H9 (cell line): ENCODE measurements at regions not wholly inside any gene's neighbourhood (a gene's known extent, or its start where the extent isn't known, plus 50 kb on each side); places are given as distances from the start of the nearest gene placed in this dataset.

ENCODE experiments used
- DNase-seq: peaks from one replicate; pipeline ENCODE4 v3.0.0-alpha.2; 2017
- H2AFZ ChIP-seq: one replicate; pipeline ENCODE4 v1.6.1; 2013; ENCODE audit warnings: mild to moderate bottlenecking, low read length, control low read depth, moderate library complexity
- H2AK5ac ChIP-seq: 2 replicates; pipeline ENCODE4 v1.6.1; 2013; ENCODE audit warnings: low read length, control low read depth, mixed read lengths; ENCODE audit not compliant: insufficient read length
- H2BK120ac ChIP-seq: one replicate; pipeline ENCODE4 v1.6.1; 2013; ENCODE audit warnings: low read depth, mild to moderate bottlenecking, low read length, control low read depth, inconsistent platforms; ENCODE audit not compliant: poor library complexity, severe bottlenecking
- H2BK12ac ChIP-seq: 2 replicates; pipeline ENCODE4 v1.6.1; 2013; ENCODE audit warnings: low read length, control low read depth, mixed read lengths, low read depth; ENCODE audit not compliant: insufficient read length
- H2BK15ac ChIP-seq: 2 replicates; pipeline ENCODE4 v1.6.1; 2013; ENCODE audit warnings: low read depth, low read length, control low read depth
- H2BK20ac ChIP-seq: one replicate; pipeline ENCODE4 v1.6.1; 2013; ENCODE audit warnings: low read depth, mild to moderate bottlenecking, low read length, control low read depth, inconsistent platforms; ENCODE audit not compliant: poor library complexity, severe bottlenecking
- H2BK5ac ChIP-seq: 2 replicates; pipeline ENCODE4 v1.6.1; 2013; ENCODE audit warnings: low read length, control low read depth, mixed read lengths; ENCODE audit not compliant: insufficient read length
- H3K14ac ChIP-seq: 2 replicates; pipeline ENCODE4 v1.6.1; 2013; ENCODE audit warnings: low read length, control low read depth; ENCODE audit not compliant: insufficient read depth
- H3K18ac ChIP-seq: 2 replicates; pipeline ENCODE4 v1.6.1; 2013; ENCODE audit warnings: low read depth, mild to moderate bottlenecking, mixed read lengths, low read length, control low read depth; ENCODE audit not compliant: insufficient read length
- H3K23ac ChIP-seq: 2 replicates; pipeline ENCODE4 v1.6.1; 2013; ENCODE audit warnings: low read length, control low read depth, mixed read lengths, low read depth; ENCODE audit not compliant: insufficient read length
- H3K23me2 ChIP-seq: 2 replicates; pipeline ENCODE4 v1.6.1; 2013; ENCODE audit warnings: low read depth, mild to moderate bottlenecking, mixed read lengths, low read length, control low read depth; ENCODE audit not compliant: insufficient read length, poor library complexity, severe bottlenecking
- H3K27ac ChIP-seq: 2 replicates; pipeline ENCODE4 v1.5.1; 2013; ENCODE audit warnings: low read length, control low read depth, mixed read lengths, low read depth; ENCODE audit not compliant: insufficient read length
- H3K27me3 ChIP-seq: 2 replicates; pipeline ENCODE4 v1.6.1; 2013; ENCODE audit warnings: low read length, control low read depth, inconsistent platforms; ENCODE audit not compliant: insufficient read depth
- H3K4ac ChIP-seq: 2 replicates; pipeline ENCODE4 v1.6.1; 2013; ENCODE audit warnings: low read depth, mild to moderate bottlenecking, control low read depth, inconsistent platforms, low read length, moderate library complexity
- H3K4me1 ChIP-seq: 2 replicates; pipeline ENCODE4 v1.6.1; 2013; ENCODE audit warnings: low read length, control low read depth, inconsistent platforms; ENCODE audit not compliant: insufficient read depth
- H3K4me2 ChIP-seq: 2 replicates; pipeline ENCODE4 v1.6.1; 2013; ENCODE audit warnings: low read length, control low read depth, mixed read lengths; ENCODE audit not compliant: insufficient read length, insufficient read depth
- H3K56ac ChIP-seq: 2 replicates; pipeline ENCODE4 v1.6.1; 2013; ENCODE audit warnings: low read depth, mild to moderate bottlenecking, mixed read lengths, low read length, control low read depth; ENCODE audit not compliant: insufficient read length
- H3K79me1 ChIP-seq: 2 replicates; pipeline ENCODE4 v1.6.1; 2013; ENCODE audit warnings: low read depth, mild to moderate bottlenecking, moderate library complexity, low read length, control low read depth, inconsistent platforms; ENCODE audit not compliant: insufficient read depth, poor library complexity, severe bottlenecking
- H3K79me2 ChIP-seq: 2 replicates; pipeline ENCODE4 v1.6.1; 2013; ENCODE audit warnings: low read length, control low read depth, inconsistent platforms; ENCODE audit not compliant: insufficient read depth
- H3K9ac ChIP-seq: 2 replicates; pipeline ENCODE4 v1.6.1; 2013; ENCODE audit warnings: low read length, control low read depth, mixed read lengths; ENCODE audit not compliant: insufficient read length; ENCODE audit errors: extremely low read depth
- H3K9me3 ChIP-seq: one replicate; pipeline ENCODE4 v1.6.1; 2013; ENCODE audit warnings: low read depth, low read length, inconsistent platforms; ENCODE audit not compliant: control insufficient read depth
- H3T11ph ChIP-seq: one replicate; pipeline ENCODE4 v1.6.1; 2013; ENCODE audit warnings: mild to moderate bottlenecking, low read length, control low read depth, inconsistent platforms
- H4K20me1 ChIP-seq: one replicate; pipeline ENCODE4 v1.6.1; 2013; ENCODE audit not compliant: control insufficient read depth, insufficient read length, insufficient read depth
- H4K5ac ChIP-seq: 2 replicates; pipeline ENCODE4 v1.6.1; 2013; ENCODE audit warnings: low read depth, mild to moderate bottlenecking, mixed read lengths, low read length, control low read depth; ENCODE audit not compliant: insufficient read length
- H4K8ac ChIP-seq: replicated peaks from 2 replicates; pipeline ENCODE4 v1.6.1; 2013; ENCODE audit warnings: low read length, control low read depth, mixed read lengths, low read depth; ENCODE audit not compliant: insufficient read length
- H4K91ac ChIP-seq: 2 replicates; pipeline ENCODE4 v1.6.1; 2013; ENCODE audit warnings: low read depth, mild to moderate bottlenecking, moderate library complexity, mixed read lengths, low read length, control low read depth; ENCODE audit not compliant: insufficient read length
- H3K27ac Mint-ChIP-seq, 3 experiments: 2 replicates in 2 of 3; 3 replicates in 1 of 3; pipeline ENCODE4 v1.8.0; 2020 to 2021; ENCODE audit warnings: mixed read lengths in 3 of 3, mild to moderate bottlenecking in 1 of 3, moderate library complexity in 1 of 3
- H3K27me3 Mint-ChIP-seq: 2 replicates; pipeline ENCODE4 v1.8.0; 2021; ENCODE audit warnings: low read depth, mild to moderate bottlenecking, moderate library complexity, mixed read lengths
- H3K36me3 Mint-ChIP-seq, 3 experiments: 2 replicates in 2 of 3; 3 replicates in 1 of 3; pipeline ENCODE4 v1.8.0; 2020 to 2021; ENCODE audit warnings: low read depth in 3 of 3, mixed read lengths in 3 of 3; ENCODE audit not compliant: insufficient read depth in 1 of 3
- H3K4me1 Mint-ChIP-seq, 2 experiments: 2 replicates each; pipeline ENCODE4 v1.8.0; 2020; ENCODE audit warnings: mixed read lengths in 2 of 2
- H3K4me3 Mint-ChIP-seq, 2 experiments: 2 replicates in 1 of 2; 3 replicates in 1 of 2; pipeline ENCODE4 v1.8.0; 2020 to 2021; ENCODE audit warnings: mild to moderate bottlenecking in 2 of 2, mixed read lengths in 2 of 2, moderate library complexity in 1 of 2
- H3K9me3 Mint-ChIP-seq, 2 experiments: 2 replicates in 1 of 2; 3 replicates in 1 of 2; pipeline ENCODE4 v1.8.0; 2020; ENCODE audit warnings: mild to moderate bottlenecking in 2 of 2, mixed read lengths in 2 of 2, moderate library complexity in 1 of 2
- CTCF ChIP-seq: fragments of 200-600 bp; sonication (generic); conservative IDR thresholded peaks from 3 replicates; pipeline ENCODE4 v1.8.0; 2021; ENCODE audit warnings: antibody characterized with exemption, mild to moderate bottlenecking
- WGBS: extraction: QIAGEN DNeasy Blood & Tissue Kit; methylation state at CpG from one replicate; pipeline ENCODE4 v1.1.7; 2013; ENCODE audit warnings: missing lambda C conversion rate, low lambda C conversion rate, mixed read lengths; ENCODE audit not compliant: insufficient read length; ENCODE audit errors: extremely low coverage; 5-methylcytosine and 5-hydroxymethylcytosine counted together

GRCh38 chr13:54162069-54162468 is 1133.5 kb downstream of the OLFM4 start:
- no peak overlapping the region for H2BK20ac ChIP-seq
- Mint-ChIP-seq H3K36me3 (no peaks in the 10 kb centered on the region), H3K9me3 (no peaks in the 10 kb centered on the region), H3K27ac (no peak overlapping the region), H3K4me3 (no peak overlapping the region), H3K27me3 (no peaks in the 10 kb centered on the region), H3K4me1 (peaks cover 2 to 17% of the 10 kb centered on the region in 2 experiments; a peak in 2 of 4 replicates)
- no peaks in the 10 kb centered on the region for H3K27me3 ChIP-seq
- no peaks in the 10 kb centered on the region for H4K20me1 ChIP-seq
- H3K79me2 ChIP-seq: no peaks in the 10 kb centered on the region
- H2AK5ac ChIP-seq: no peak overlapping the region
- H2BK5ac ChIP-seq: no peak overlapping the region
- H3K56ac ChIP-seq: no peak overlapping the region
- no peaks in the 10 kb centered on the region for H3K79me1 ChIP-seq
- no peak overlapping the region for H3K27ac ChIP-seq
- no peaks in the 10 kb centered on the region for H3K4me1 ChIP-seq
- peak; percentile 40 for DNase-seq
- H2BK12ac ChIP-seq: no peak overlapping the region
- no peak overlapping the region for H3K18ac ChIP-seq
- TF ChIP-seq CTCF: peak; percentile 67
- no CpG with 5 or more reads among the region's 1 CpG for WGBS
- no peaks in the 10 kb centered on the region for H3K9me3 ChIP-seq
- H2AFZ ChIP-seq: no peak overlapping the region
- H3T11ph ChIP-seq: no peak overlapping the region
- H3K9ac ChIP-seq: no peak overlapping the region
- no peak overlapping the region for H3K4me2 ChIP-seq
- no peaks in the 10 kb centered on the region for H3K23me2 ChIP-seq
- no peak overlapping the region for H3K14ac ChIP-seq
- H2BK15ac ChIP-seq: no peak overlapping the region
- H4K8ac ChIP-seq: no peak overlapping the region
- no peak overlapping the region for H3K4ac ChIP-seq
- H4K5ac ChIP-seq: no peak overlapping the region
- no peak overlapping the region for H4K91ac ChIP-seq
- no peak overlapping the region for H2BK120ac ChIP-seq
- no peak overlapping the region for H3K23ac ChIP-seq
